GM12892 (cell line): ENCODE measurements at regions not wholly inside any gene's neighbourhood (a gene's known extent, or its start where the extent isn't known, plus 50 kb on each side); places are given as distances from the start of the nearest gene placed in this dataset.

ENCODE experiments used
- POLR2A ChIP-seq: IDR thresholded peaks from 2 replicates; pipeline ENCODE4 v1.6.1; 2011; ENCODE audit warnings: low read depth, low read length, control low read depth
- POLR2AphosphoS5 ChIP-seq: IDR thresholded peaks from 2 replicates; pipeline ENCODE4 v1.6.1; 2011; ENCODE audit warnings: low read depth, low read length, control low read depth
- TAF1 ChIP-seq: IDR thresholded peaks from 2 replicates; pipeline ENCODE4 v1.6.1; 2011; ENCODE audit warnings: low read depth, mild to moderate bottlenecking, control low read depth, low read length, borderline replicate concordance

DNA sequence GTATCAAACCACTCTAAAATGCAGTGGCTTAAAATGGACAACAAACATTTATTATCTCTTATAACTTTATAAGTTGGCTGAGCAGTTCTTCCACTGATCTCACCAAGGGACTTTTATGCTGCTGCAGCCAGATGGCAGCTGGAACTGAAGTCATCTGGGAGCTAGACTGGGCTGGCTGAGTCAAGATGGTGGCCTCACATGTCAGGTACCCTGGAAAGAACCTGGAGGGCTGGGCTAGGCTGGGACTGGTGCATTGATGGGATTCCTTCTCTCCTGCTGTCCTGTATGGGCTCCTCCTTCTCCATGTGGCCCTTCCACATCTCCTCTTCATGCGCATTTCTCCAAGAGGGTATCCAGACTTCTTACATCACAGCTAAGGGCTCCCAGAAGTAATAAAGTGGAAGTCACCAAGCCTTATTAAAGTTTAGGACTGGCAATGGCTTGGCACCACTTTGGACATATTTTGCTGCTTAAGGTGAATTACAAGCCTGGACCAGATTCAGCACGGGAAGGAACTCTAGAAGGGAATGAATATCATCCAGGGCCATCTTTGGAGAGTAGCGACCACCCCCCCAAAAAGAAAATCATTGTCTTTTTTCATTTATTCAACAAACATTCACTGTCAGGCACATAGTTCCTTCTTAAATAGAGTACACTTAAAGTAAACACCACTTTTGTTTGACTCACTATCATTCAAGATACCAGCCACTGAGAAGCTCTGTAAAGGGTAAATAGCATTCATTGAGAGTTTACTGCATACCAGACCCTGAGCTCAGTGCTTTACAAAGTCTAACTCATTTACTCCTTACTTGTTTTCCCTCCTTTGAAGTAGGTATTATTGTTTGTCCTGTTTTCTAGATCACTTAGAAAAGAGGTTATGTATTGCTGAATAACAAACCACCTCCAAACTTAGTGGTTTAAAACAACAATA is 138.0 kb downstream of the ZFP36L2 start:
- no peak for TF ChIP-seq TAF1
- no peak for TF ChIP-seq POLR2A
- TF ChIP-seq POLR2AphosphoS5, result no peak
